GM12878 (cell line): ENCODE measurements at regions not wholly inside any gene's neighbourhood (a gene's known extent, or its start where the extent isn't known, plus 50 kb on each side); places are given as distances from the start of the nearest gene placed in this dataset.

Experiments
- ATAC-seq: fragments of 200-7000 bp; cut with Tn5 transposase; 3 replicates; pipeline ENCODE4 v1.9.1; 2020; ENCODE audit warnings: mild to moderate bottlenecking, moderate library complexity
- BruUV-seq: library from RNA; stranded (reverse); fragments of 400-500 nt; replicated peaks from 2 replicates; lab custom pipeline; 2021; lab: Mats Ljungman, UMichigan
- CTCF ChIA-PET: fragments of 300-600 bp; sonication (Branson Sonifier 250); formaldehyde crosslinking; extraction: SDS; loops from one replicate; lab custom pipeline; 2021; ENCODE audit warnings: inconsistent platforms; lab: Yijun Ruan, JAX
- POLR2A ChIA-PET: fragments of 350-600 bp; formaldehyde crosslinking; extraction: SDS; loops from one replicate; lab custom pipeline; 2021; ENCODE audit warnings: inconsistent platforms; lab: Charles Lee
- RAD21 ChIA-PET: fragments of 300-600 bp; sonication (Branson Sonifier 250); formaldehyde crosslinking; loops from one replicate; lab custom pipeline; 2023; ENCODE audit warnings: antibody characterized with exemption; ENCODE audit not compliant: unreplicated experiment; lab: Charles Lee
- SMC1A ChIA-PET: fragments of 300-600 bp; sonication (Branson Sonifier 250); formaldehyde crosslinking; loops from one replicate; lab custom pipeline; 2023; ENCODE audit not compliant: unreplicated experiment, uncharacterized antibody; lab: Charles Lee
- DNase-seq: peaks from one replicate; pipeline ENCODE4 v3.0.0-alpha.2; 2011; ENCODE audit warnings: low read depth, low spot score
- FAIRE-seq: peaks from 3 replicates; lab custom pipeline; 2011; peaks lifted over from hg19 to GRCh38; lab: Jason Lieb, UNC
- H2AFZ ChIP-seq: 2 replicates; pipeline ENCODE4 v1.6.0; 2011; ENCODE audit warnings: low read depth, low read length, control low read depth; ENCODE audit not compliant: control insufficient read depth
- H3K27ac ChIP-seq: 2 replicates; pipeline ENCODE4 v1.5.1; 2011; ENCODE audit warnings: control low read depth; ENCODE audit not compliant: control insufficient read depth, insufficient read depth
- H3K27me3 ChIP-seq, 2 experiments: replicated peaks in 1 of 2; 2 replicates each; pipeline versions ENCODE4 v1.6.0 to v1.6.1; 2011; ENCODE audit warnings: low read length in 1 of 2; ENCODE audit not compliant: control insufficient read depth in 2 of 2, insufficient read depth in 2 of 2
- H3K36me3 ChIP-seq, 2 experiments: 2 replicates each; pipeline ENCODE4 v1.5.1; 2011; ENCODE audit warnings: low read length in 1 of 2; ENCODE audit not compliant: control insufficient read depth in 2 of 2, insufficient read depth in 2 of 2
- H3K4me1 ChIP-seq: 2 replicates; pipeline ENCODE4 v1.6.1; 2011; ENCODE audit warnings: mild to moderate bottlenecking, low read length, moderate library complexity, mixed read lengths; ENCODE audit not compliant: control insufficient read depth, insufficient read depth
- H3K4me2 ChIP-seq: 2 replicates; pipeline ENCODE4 v1.6.0; 2011; ENCODE audit warnings: control low read depth; ENCODE audit not compliant: control insufficient read depth, insufficient read depth
- H3K4me3 ChIP-seq: fragments of 200-600 bp; sonication (generic); 2 replicates; pipeline ENCODE4 v1.5.1; 2016
- H3K79me2 ChIP-seq: 2 replicates; pipeline ENCODE4 v1.6.0; 2011; ENCODE audit warnings: low read length; ENCODE audit not compliant: control insufficient read depth, insufficient read depth
- H3K9ac ChIP-seq: 2 replicates; pipeline ENCODE4 v1.8.0; 2011; ENCODE audit warnings: low read length, control low read depth, mixed read lengths; ENCODE audit not compliant: control insufficient read depth, insufficient read depth
- H3K9me3 ChIP-seq: replicated peaks from 3 replicates; pipeline ENCODE4 v1.5.1; 2011; ENCODE audit warnings: mild to moderate bottlenecking, low read length; ENCODE audit not compliant: control insufficient read depth, insufficient read depth
- H4K20me1 ChIP-seq: 2 replicates; pipeline ENCODE4 v1.6.0; 2011; ENCODE audit not compliant: control insufficient read depth, insufficient read depth
- BHLHE40 ChIP-seq, 2 experiments: fragments of 450-650 bp in 1 of 2; IDR thresholded peaks; 2 replicates each; pipeline ENCODE4 v1.6.1; 2011 to 2017; ENCODE audit warnings: low read depth in 2 of 2, borderline replicate concordance in 1 of 2, improper control_type of control experiment in 1 of 2, low read length in 1 of 2, mild to moderate bottlenecking in 1 of 2
- CBFB ChIP-seq: IDR thresholded peaks from 2 replicates; pipeline ENCODE4 v1.6.1; 2016; ENCODE audit warnings: antibody characterized with exemption, low read depth
- CREB1 ChIP-seq: IDR thresholded peaks from 2 replicates; pipeline ENCODE4 v1.6.1; 2012; ENCODE audit warnings: low read depth, mild to moderate bottlenecking, inconsistent platforms
- FOS ChIP-seq: IDR thresholded peaks from 3 replicates; pipeline ENCODE4 v1.6.1; 2011; ENCODE audit warnings: borderline replicate concordance; ENCODE audit not compliant: insufficient read length; ENCODE audit errors: extremely low read depth
- FOXM1 ChIP-seq: IDR thresholded peaks from 2 replicates; pipeline ENCODE4 v1.6.1; 2012; ENCODE audit warnings: low read depth, mild to moderate bottlenecking, inconsistent platforms, low read length, moderate library complexity
- IRF4 ChIP-seq: IDR thresholded peaks from 2 replicates; pipeline ENCODE4 v1.6.1; 2011; ENCODE audit warnings: low read depth, low read length
- JUNB ChIP-seq: IDR thresholded peaks from 2 replicates; pipeline ENCODE4 v1.6.1; 2016; ENCODE audit warnings: antibody characterized with exemption, mild to moderate bottlenecking
- KAT2A ChIP-seq: conservative IDR thresholded peaks from 2 replicates; pipeline ENCODE4 v1.6.1; 2011; ENCODE audit warnings: low read depth, low read length; ENCODE audit not compliant: control insufficient read depth
- LARP7 ChIP-seq: fragments of 450-650 bp; IDR thresholded peaks from 2 replicates; pipeline ENCODE4 v1.6.1; 2017; ENCODE audit warnings: mild to moderate bottlenecking
- MLLT1 ChIP-seq: fragments of 450-650 bp; IDR thresholded peaks from 2 replicates; pipeline ENCODE4 v1.6.1; 2016; ENCODE audit warnings: mild to moderate bottlenecking
- MTA3 ChIP-seq: IDR thresholded peaks from 2 replicates; pipeline ENCODE4 v1.6.1; 2012; ENCODE audit warnings: low read length, inconsistent platforms, borderline replicate concordance
- PAX8 ChIP-seq: fragments of 450-650 bp; IDR thresholded peaks from 2 replicates; pipeline ENCODE4 v1.6.1; 2017; ENCODE audit warnings: mild to moderate bottlenecking, moderate library complexity
- SMAD1 ChIP-seq: fragments of 450-650 bp; IDR thresholded peaks from 2 replicates; pipeline ENCODE4 v1.6.1; 2018; ENCODE audit warnings: mild to moderate bottlenecking, low read depth; ENCODE audit not compliant: partially characterized antibody
- SREBF1 ChIP-seq: IDR thresholded peaks from 2 replicates; pipeline ENCODE4 v1.6.1; 2012; ENCODE audit warnings: mild to moderate bottlenecking, low read length
- USF1 ChIP-seq: IDR thresholded peaks from 2 replicates; pipeline ENCODE4 v1.6.1; 2011; ENCODE audit warnings: borderline replicate concordance, low read depth, mild to moderate bottlenecking, moderate library complexity, mixed read lengths, low read length; ENCODE audit not compliant: insufficient read depth; ENCODE audit errors: extremely low read length
- ZNF384 ChIP-seq: IDR thresholded peaks from 2 replicates; pipeline ENCODE4 v1.6.1; 2012; ENCODE audit warnings: low read depth, mild to moderate bottlenecking, low read length, improper control_type of control experiment, borderline replicate concordance
- in situ Hi-C: fragments of 300-500 bp; cut with MboI; formaldehyde crosslinking; loops from 9 replicates; pipeline ENCODE4 v1.14.3; 2018; ENCODE audit warnings: mixed read lengths
- intact Hi-C: fragments of 100-400 bp; cut with micrococcal nuclease; formaldehyde crosslinking; loops from one replicate; pipeline ENCODE4 v1.14.2; 2022; ENCODE audit not compliant: unreplicated experiment

GRCh38 chr4:123922847-123923246, 526.3 kb downstream of the SPRY1 start:
- no peaks in the 10 kb centered on the region for H3K36me3 ChIP-seq
- no peak overlapping the region for H3K9ac ChIP-seq
- BruUV-seq: no TSS peak
- no peaks in the 10 kb centered on the region for H3K4me1 ChIP-seq
- ATAC-seq (no peak), FAIRE-seq (no peak), DNase-seq (no peak)
- no peak overlapping the region for H3K27ac ChIP-seq
- POLR2A ChIA-PET: no interaction called here
- H4K20me1 ChIP-seq: no peaks in the 10 kb centered on the region
- no peak overlapping the region for H3K4me3 ChIP-seq
- H3K4me2 ChIP-seq: no peak overlapping the region
- H3K27me3 ChIP-seq: no peaks in the 10 kb centered on the region
- RAD21 ChIA-PET: no interaction called here
- CTCF ChIA-PET: interaction anchor here (1.0 kb wide), 1 partner anchor 150 kb away, joined by 4 read pairs; no protein-coding TSS in a partner anchor
- H3K9me3 ChIP-seq: no peaks in the 10 kb centered on the region
- TF ChIP-seq CREB1: no peak
- no peak for TF ChIP-seq LARP7
- TF ChIP-seq PAX8: no peak
- TF ChIP-seq IRF4: no peak
- TF ChIP-seq USF1: no peak
- TF ChIP-seq FOXM1: no peak
- no peak for TF ChIP-seq MLLT1
- TF ChIP-seq SREBF1: no peak
- TF ChIP-seq FOS: no peak
- no peak for TF ChIP-seq SMAD1
- no peak for TF ChIP-seq BHLHE40 (IDR thresholded peaks at IDR 0.05; ENCODE audit: borderline replicate concordance in 1 of 2, low read depth in 2 of 2, low read length in 1 of 2)
- TF ChIP-seq MTA3: no peak
- TF ChIP-seq JUNB: no peak
- TF ChIP-seq CBFB: no peak
- no peak for TF ChIP-seq ZNF384
- TF ChIP-seq KAT2A: no peak
- TF ChIP-seq, all 136 proteins: peak for 0
- SMC1A ChIA-PET: no interaction called here
- Histone ChIP-seq H2AFZ (no peak overlapping the region), H3K79me2 (no peaks in the 10 kb centered on the region)
- in situ Hi-C loops (no loop called here), intact Hi-C loops (no loop called here)
